OCI-LY7 (cell line): ENCODE measurements at regions not wholly inside any gene's neighbourhood (a gene's known extent, or its start where the extent isn't known, plus 50 kb on each side); places are given as distances from the start of the nearest gene placed in this dataset.

Source experiments
- CTCF ChIP-seq: fragments of 200-600 bp; sonication (generic); conservative IDR thresholded peaks from 2 replicates; pipeline ENCODE4 v1.5.1; 2014; ENCODE audit warnings: mild to moderate bottlenecking, antibody characterized with exemption, low read length, moderate library complexity, mixed read lengths
- EZH2phosphoT487 ChIP-seq: fragments of 200-600 bp; sonication (generic); IDR thresholded peaks from 2 replicates; pipeline ENCODE4 v1.6.1; 2018; ENCODE audit warnings: low read depth, borderline replicate concordance, mild to moderate bottlenecking, mixed run types, antibody characterized with exemption, low read length, moderate library complexity, mixed read lengths

DNA sequence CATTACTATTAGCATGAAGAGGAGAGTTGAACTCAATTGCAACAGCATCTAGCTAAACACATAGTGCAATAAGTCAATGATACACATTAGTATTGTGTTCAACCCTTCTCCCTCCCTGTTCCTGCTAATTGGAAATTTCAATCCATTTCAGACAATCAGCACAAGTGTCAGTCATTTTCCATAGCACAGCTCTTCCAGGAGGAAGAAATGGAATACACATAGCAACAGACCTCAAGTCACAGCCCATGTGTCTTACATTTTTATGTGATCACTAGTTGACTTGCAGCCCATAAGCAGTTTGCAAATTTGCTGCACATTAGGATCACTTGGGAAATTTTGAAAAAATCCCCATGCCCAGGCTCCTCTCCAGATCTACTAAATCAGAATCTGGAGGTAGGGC is 636.9 kb downstream of the TLE4 start:
- no peak for TF ChIP-seq CTCF
- no peak for TF ChIP-seq EZH2phosphoT487
